DMS114 treated with DMSO at 0.1 percent for 48 hours (cell line): ENCODE measurements at regions not wholly inside any gene's neighbourhood (a gene's known extent, or its start where the extent isn't known, plus 50 kb on each side); places are given as distances from the start of the nearest gene placed in this dataset.
"Not testable (repeated sequence)": the region's sequence is repeated elsewhere in the genome, so short reads cannot be mapped to it uniquely, and the experiment has no call there.

Experiments
- DNase-seq: peaks from one replicate; lab custom pipeline; 2025; ENCODE audit not compliant: unreplicated experiment; lab: John Stamatoyannopoulos, UW

GRCh38 chr9:1115370-1115769 lies 65.2 kb downstream of the DMRT2 start:
- no peak for DNase-seq

DNA sequence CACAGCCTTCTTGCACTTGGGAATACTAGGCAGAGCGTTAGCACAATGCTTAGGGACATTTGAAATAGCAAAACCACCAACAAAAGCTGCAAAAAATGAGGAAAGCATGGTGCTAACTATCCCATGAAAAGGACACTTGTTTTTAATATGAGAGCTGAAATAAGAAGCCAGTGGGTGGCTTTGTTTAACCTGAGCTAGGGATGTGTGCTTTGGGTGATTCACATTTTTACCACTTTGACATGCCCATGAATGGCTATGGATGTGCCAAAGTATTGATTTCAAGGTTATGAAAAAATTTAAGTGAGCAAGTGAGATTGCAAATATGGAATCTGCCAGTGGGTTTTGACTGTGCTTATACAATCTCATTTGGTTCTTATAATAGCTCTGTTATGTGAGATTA lies 67.3 kb downstream of the DMRT2 start:
- no peak for DNase-seq

- DNase-seq = no peak
Observed at GRCh38 chr9:1120500-1121165, 70.5 kb downstream of the DMRT2 start.

- DNase-seq = no peak
Observed at GRCh38 chr9:1125741-1126140, 75.6 kb downstream of the DMRT2 start.

- no peak for DNase-seq
Observed at GRCh38 chr9:1128046-1128445, 77.9 kb downstream of the DMRT2 start.

- DNase-seq = no peak
Observed at GRCh38 chr9:1129382-1129781, 79.2 kb downstream of the DMRT2 start.

DNA sequence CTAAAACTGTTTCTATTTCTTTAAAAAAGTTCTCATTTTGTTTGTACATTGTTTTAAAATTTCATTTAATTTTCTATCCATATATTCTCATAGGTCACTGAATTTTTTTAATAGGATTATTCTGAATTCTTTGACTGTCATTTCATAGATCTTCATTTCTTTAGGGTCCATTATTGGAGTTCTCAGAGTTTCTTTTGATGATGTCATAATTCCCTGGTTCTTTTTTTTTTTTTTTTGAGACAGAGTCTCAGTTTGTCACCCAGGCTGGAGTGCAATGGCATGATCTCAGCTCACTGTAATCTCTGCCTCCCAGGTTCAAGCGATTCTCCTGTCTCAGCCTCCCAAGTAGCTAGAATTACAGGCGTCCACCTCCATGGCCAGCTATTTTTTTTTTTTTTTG lies 89.9 kb downstream of the DMRT2 start:
- DNase-seq = no peak

- no peak for DNase-seq
Observed at GRCh38 chr9:1151691-1152090, 101.5 kb downstream of the DMRT2 start.

GRCh38 chr9:1152171-1152570 lies 102.0 kb downstream of the DMRT2 start:
- DNase-seq = no peak

DNA sequence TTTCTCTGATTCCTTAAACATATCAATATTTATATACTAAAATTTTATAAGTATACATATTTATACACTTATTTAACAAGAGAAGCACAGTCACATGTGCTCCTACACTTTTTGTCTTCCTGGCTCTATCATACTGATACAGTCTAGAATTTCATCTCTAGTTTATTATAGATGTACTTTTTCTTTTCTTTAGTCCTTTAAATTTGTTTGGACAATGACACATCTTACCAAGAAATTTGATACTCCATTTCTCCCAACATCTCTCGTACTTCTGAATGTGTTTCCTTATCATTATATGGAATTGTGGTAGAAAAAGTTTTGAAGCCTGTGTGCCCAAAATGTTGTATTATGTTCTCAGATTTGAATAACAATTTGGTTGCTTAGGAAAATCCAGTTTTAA lies 104.6 kb downstream of the DMRT2 start:
- no peak for DNase-seq

GRCh38 chr9:1155602-1156001 lies 105.4 kb downstream of the DMRT2 start:
- DNase-seq = no peak

DNA sequence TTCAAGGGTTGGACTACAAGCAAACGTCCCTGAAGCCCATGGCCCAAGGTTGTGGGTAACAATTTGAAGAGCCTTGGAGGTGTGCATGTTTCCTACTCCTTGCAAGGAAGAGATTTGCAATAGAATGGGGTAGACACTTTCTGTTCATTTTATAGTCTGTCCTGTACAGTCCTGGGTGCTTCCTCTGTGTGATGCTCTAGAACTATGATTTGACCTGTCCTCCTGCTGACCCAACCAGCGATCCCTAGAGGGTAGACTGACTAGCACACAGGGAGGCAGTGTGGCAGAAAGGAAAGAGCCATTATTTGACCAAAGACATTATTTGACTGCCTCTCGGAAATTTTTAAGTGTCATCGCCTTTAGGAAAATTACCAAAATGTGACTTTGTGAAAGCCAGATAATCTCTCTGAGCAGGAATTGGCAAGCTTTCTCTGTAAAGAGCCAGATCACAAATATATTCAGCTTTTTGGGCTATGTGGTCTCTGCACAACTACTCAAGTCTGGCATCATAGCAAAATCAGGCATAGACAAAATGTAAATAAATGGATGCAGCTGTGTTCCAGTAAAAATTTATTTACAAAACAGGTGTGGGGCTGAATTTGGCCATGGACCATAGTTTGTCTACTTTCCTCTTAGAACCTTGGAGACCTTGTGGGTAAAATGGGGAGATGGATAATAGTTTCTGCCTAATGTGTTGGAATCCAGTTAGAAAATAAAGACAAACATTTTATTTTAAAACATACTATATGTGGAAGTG lies 106.8 kb downstream of the DMRT2 start:
- DNase-seq = no peak

GRCh38 chr9:1157836-1158235 lies 107.7 kb downstream of the DMRT2 start:
- no peak for DNase-seq

GRCh38 chr9:1170918-1171317 lies 120.8 kb downstream of the DMRT2 start:
- no peak for DNase-seq

GRCh38 chr9:1171546-1171945 lies 121.4 kb downstream of the DMRT2 start:
- no peak for DNase-seq

GRCh38 chr9:1173211-1173610 lies 123.1 kb downstream of the DMRT2 start:
- no peak for DNase-seq

GRCh38 chr9:1173993-1174392 lies 123.8 kb downstream of the DMRT2 start:
- DNase-seq = no peak

DNA sequence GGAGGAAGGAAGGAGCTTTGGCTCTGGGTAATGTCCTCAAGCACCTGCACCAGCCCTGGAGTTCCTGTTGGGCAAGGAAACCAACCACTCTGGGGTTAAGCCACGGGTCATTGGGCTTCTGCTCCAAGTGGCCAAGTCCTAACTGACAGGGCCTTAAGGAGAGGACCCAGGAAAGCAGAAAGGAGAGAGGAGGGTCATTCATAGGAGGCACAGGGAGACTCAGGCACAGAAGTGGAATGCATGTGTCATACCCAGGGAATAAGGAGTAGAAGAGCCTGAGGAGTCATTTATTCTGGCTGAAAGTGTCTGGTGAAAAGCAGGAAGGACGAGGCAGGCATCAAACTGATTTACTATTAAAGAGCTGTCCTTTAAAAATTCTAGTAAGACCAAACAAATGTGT lies 129.2 kb downstream of the DMRT2 start:
- no peak for DNase-seq

- DNase-seq = no peak
Observed at GRCh38 chr9:1184146-1184545, 134.0 kb downstream of the DMRT2 start.

DNA sequence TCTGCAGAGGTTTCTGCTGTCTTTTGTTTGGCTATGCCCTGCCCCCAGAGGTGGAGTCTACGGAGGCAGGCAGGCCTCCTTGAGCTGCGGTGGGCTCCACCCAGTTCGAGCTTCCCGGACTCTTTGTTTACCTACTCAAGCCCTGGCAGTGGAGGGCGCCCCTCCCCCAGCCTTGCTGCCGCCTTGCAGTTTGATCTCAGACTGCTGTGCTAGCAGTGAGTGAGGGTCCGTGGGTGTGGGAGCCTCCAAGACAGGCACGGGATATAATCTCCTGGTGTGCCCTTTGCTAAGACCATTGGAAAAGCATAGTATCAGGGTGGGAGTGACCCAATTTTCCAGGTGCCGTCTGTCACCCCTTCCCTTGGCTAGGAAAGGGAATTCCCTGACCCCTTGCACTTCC lies 137.0 kb downstream of the DMRT2 start:
- not testable (repeated sequence) for DNase-seq

GRCh38 chr9:1195636-1196035 lies 145.5 kb downstream of the DMRT2 start:
- not testable (repeated sequence) for DNase-seq

DNA sequence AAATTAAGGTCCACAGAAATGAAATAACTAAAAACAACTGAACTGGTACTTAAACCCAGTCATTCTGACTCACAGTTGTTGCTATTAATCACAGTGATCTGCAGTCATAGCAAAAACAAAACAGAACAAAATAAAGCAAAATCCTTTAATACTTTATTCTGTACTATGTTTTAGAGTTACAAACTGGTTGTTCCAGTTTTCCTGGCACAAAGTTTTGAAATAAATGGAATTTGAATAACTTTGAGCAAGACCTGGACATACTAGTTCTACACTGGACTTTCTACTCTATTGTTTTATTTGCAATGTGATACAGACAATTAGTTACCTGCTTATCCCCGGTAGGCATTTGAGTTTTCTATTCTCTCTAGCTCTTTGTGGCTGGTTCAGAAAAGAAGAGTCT lies 147.9 kb downstream of the DMRT2 start:
- no peak for DNase-seq

DNA sequence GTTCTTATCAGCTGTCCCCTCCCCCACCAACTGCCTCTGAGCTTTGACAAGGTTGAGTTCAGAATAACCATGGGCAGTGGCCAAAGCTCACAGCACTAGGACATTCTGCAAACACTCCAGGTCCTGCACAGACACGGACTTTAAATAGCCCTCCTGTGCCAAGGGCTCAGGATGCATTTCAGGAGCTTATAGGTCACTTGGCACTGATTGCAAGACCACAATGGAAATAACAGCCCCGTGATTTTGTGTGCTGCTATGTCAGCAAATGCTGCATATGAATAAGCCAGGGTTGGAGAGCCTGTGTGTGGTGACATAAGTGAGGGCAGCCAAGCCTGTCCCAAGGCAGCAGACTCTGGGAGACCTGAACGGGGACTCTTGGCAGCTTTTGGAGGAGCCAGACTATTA lies 150.7 kb downstream of the DMRT2 start:
- no peak for DNase-seq
